HG02852 (cell line): ENCODE measurements at regions not wholly inside any gene's neighbourhood (a gene's known extent, or its start where the extent isn't known, plus 50 kb on each side); places are given as distances from the start of the nearest gene placed in this dataset.
A peak's percentile ranks its signal among the peaks of the same experiment; 100 is the strongest.

ENCODE experiments used
- ATAC-seq: cut with Tn5 transposase; IDR thresholded peaks from one replicate; pipeline ENCODE4 v1.9.1; 2021; ENCODE audit warnings: mild to moderate bottlenecking, moderate library complexity; ENCODE audit not compliant: unreplicated experiment

DNA sequence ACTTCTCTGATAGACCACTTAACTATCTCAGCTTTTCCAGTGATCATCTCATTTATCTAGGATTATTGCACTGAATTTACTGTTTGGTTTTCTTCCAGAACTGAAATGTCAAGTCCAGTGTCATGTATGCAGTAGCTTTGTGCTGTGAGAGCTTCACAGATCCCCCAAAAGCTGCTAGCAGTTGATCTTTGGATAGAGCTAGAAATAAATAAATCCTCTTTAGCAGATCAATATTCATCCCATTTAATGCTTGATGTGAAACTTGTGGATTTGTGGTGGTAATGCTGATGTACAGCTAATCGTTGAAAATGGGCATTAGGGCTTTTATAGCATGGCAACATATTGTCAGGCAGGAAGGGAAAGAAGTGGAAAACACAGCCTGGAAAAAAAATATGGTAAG is 509.6 kb upstream of the FAM241A start:
- ATAC-seq: no peak

GRCh38 chr4:111636961-111637585 is 508.2 kb upstream of the FAM241A start:
- ATAC-seq: no peak

DNA sequence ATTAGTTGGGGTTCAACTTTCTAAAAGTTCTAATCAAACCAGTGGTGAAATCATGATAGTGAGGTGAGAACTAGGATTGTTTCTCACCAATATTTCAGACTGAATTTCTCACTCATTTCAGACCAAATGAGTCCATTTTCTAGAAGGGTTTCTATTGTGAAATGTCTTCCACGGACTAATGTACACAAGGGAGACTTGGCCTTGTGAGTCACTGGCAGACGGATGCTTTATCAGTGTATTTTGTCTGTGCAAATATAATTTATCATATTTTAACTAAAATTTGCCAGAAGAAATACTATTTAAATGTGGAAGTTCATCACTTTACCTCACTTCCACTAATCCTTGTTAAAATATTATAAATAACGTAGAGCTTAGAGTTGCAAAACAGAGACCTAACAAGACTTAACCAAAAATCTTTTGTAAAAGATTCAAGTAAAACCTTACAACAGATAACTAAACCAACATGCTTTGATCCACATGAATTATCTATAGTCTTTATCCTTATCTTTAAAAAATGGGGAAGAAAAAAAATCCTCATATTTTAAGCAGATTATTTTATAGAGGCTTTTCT is 506.0 kb upstream of the FAM241A start:
- ATAC-seq: no peak

DNA sequence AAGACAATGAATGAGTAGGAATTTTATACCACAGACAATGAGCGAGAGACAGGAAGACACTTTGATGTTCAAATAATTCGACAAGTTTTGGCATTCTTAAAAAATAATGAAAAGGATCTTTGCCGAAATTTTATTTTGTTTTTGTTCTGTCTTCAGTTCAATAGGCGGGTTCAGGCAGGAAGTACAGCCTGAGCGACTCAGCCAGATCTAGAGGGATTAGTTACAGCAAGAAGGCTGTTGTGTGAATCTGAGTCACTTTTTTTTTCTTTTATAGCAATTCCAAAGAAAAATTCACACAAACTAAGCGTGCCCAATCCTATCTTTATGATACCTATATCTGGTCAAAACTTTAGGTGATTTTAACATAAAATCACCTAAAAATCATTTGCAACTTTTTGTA is 505.4 kb upstream of the FAM241A start:
- no peak for ATAC-seq

GRCh38 chr4:111641813-111642579 is 503.3 kb upstream of the FAM241A start:
- peak; percentile 92 for ATAC-seq

DNA sequence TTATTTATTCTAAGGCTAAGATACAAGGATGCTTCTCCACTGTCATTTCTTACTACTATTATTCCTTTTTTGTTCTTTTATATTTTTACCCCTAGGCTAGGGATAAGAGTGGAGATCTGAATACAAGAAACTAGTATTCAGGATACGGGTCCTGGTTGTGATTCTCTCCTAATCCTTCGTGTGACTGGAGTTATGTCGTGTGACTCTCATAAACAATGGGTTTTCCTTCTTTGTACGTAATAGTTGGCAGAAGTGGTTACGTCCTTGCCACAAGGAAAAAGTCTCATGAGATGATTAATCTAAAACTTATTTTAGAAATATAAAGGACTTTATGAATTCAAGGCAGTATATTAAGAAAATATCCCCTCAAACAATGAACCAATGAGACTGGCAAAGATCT is 497.2 kb upstream of the FAM241A start:
- no peak for ATAC-seq

GRCh38 chr4:111649308-111649707 is 495.9 kb upstream of the FAM241A start:
- ATAC-seq: peak; percentile 68

DNA sequence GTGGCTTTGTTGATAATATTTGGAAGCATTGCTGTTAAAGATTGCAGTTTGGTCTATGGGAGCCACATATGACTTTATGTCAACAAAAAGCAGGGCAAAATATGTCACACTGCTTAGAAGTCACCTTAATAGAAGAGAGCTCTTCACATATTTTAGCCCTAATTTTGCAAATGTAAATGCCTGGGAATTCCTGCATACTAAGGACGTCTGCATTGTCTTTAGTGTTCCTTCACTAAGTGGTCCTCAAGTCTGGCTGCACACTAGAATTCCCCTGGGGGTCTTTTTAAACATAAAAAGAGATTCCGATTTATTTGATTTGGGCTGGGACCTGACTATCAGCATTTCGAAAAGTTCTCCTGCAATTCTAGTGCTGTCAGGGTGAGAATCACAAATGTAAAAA is 495.1 kb upstream of the FAM241A start:
- ATAC-seq: no peak

DNA sequence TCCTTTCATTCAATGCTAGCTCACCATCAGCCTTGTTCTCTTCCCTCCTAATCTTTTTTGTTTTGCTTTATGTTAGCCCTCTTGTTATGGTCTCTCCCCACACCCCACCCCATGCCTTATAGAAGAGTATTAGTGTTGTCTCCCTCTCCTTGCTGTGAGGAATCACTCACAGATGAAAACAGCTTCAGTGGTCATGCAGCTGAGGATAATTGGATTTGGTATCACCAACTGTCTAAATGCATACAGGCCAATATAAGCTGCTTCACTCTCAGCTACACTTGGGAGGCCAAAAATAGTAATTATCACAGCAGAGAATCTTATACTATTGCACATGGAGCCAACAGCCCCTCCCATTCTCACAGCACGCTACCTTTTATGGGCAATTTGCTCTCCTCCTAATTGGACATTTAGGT is 494.6 kb upstream of the FAM241A start:
- no peak for ATAC-seq

DNA sequence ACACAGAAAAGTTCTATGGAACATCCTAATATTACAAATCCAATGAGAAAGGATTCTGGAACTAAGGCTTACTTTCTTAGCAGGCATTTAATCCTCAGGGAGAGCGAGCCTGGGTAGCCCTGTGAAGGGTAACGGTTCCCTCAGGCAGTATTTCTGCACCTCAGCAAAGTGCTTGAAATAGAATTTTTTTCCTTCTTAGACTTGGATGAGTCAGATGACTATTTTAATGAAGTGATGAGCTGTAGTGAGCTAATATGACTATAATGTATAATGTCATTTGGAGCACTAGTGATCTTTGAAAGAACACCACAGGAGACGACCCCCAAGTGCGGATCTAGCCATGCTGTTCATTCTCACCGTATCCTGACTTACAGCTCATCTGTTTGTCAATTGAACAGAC is 493.0 kb upstream of the FAM241A start:
- no peak for ATAC-seq

DNA sequence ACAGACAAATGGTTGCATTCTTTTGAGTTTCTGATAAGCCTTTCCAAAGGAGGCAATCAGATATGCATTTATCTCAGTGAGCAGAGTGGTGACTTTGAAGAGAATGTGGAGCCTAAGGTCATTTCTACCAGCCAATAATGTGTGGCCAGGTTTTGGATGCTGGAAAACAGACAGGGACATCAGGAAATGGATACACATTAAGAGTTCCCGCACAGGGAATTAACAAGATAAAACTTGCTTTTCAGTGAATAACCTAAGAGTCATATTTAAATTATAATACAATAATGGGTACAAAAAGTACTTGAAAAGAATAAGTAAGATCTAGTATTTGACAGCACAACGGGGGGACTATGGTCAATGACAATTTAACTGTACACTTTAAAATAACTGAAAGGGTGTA is 492.3 kb upstream of the FAM241A start:
- ATAC-seq: no peak

GRCh38 chr4:111662496-111662895 is 482.8 kb upstream of the FAM241A start:
- no peak for ATAC-seq

GRCh38 chr4:111664308-111664945 is 480.8 kb upstream of the FAM241A start:
- no peak for ATAC-seq

DNA sequence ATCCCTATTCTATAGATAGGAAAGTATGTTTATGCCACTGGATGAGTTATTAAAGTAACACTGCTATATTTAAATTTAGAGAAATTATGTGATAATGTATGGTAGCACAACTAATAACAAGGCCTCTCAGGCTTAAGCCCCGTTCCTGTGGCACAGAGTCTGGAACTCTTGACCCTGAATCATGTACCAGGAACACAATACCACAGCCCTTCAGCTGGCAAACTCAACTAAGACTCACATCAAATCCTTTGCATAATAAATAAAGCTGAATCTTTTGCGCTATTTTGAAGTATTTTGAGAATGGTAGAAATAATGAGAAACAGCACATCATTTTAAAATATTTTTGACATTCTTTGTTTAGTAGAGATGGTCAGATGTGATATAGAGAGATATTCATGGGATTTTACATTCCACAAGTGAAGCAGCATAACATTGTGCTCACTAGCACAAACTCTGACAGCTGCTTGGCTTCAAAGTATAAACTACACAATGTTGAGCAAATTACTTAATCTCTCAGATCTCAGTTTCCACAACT is 478.4 kb upstream of the FAM241A start:
- no peak for ATAC-seq

GRCh38 chr4:111671756-111672155 is 473.5 kb upstream of the FAM241A start:
- no peak for ATAC-seq

GRCh38 chr4:111675746-111676145 is 469.5 kb upstream of the FAM241A start:
- no peak for ATAC-seq

- ATAC-seq: no peak
Observed at GRCh38 chr4:111676533-111676932, 468.7 kb upstream of the FAM241A start.

DNA sequence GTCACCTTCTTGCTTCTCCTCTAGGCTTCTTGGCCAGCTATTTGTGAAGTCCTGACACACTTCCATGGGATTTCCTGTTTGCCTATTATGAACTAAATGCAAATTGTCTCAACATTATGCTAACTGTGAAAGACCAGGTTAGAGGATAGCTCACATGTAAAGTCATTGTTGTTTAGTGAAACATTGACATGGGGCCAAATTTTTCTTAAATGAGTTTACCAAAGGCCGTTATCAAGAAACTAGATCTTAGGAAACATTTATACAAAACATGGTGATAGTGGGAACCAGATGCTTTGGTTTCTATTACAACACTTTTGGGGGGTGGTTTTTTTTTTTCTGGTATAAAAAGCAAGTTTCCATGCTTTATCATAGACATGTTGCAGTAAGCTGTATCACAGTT is 466.8 kb upstream of the FAM241A start:
- ATAC-seq: no peak

GRCh38 chr4:111678908-111679307 is 466.3 kb upstream of the FAM241A start:
- ATAC-seq: no peak

GRCh38 chr4:111681270-111681669 is 464.0 kb upstream of the FAM241A start:
- no peak for ATAC-seq

GRCh38 chr4:111681751-111682150 is 463.5 kb upstream of the FAM241A start:
- no peak for ATAC-seq

- no peak for ATAC-seq
Observed at GRCh38 chr4:111685205-111685604, 460.0 kb upstream of the FAM241A start.
